Mucosa of descending colon (tissue), 3 donors: ENCODE measurements at regions not wholly inside any gene's neighbourhood (a gene's known extent, or its start where the extent isn't known, plus 50 kb on each side); places are given as distances from the start of the nearest gene placed in this dataset.

ENCODE experiments used
- ATAC-seq: fragments of 200-7000 bp; cut with Tn5 transposase; one replicate; pipeline ENCODE4 v1.9.1; 2020; ENCODE audit warnings: mild to moderate bottlenecking, moderate library complexity
- DNase-seq, 3 donors: peaks; one replicate each; pipeline ENCODE4 v3.0.0-alpha.2; 2020
- H3K36me3 ChIP-seq: fragments of 200-600 bp; one replicate; pipeline ENCODE4 v1.8.0; 2021; ENCODE audit warnings: low read depth, mild to moderate bottlenecking
- H3K4me1 ChIP-seq: fragments of 200-600 bp; one replicate; pipeline ENCODE4 v1.8.0; 2021; ENCODE audit warnings: low read depth, mild to moderate bottlenecking
- H3K4me3 ChIP-seq: fragments of 200-600 bp; one replicate; pipeline ENCODE4 v1.8.0; 2021; ENCODE audit warnings: mild to moderate bottlenecking
- H3K9me3 ChIP-seq: fragments of 200-600 bp; one replicate; pipeline ENCODE4 v1.8.0; 2021; ENCODE audit warnings: mild to moderate bottlenecking
- CTCF ChIP-seq: fragments of 200-600 bp; IDR thresholded peaks from one replicate; pipeline ENCODE4 v1.8.0; 2022; ENCODE audit warnings: antibody characterized with exemption, mild to moderate bottlenecking
- intact Hi-C, 2 donors: fragments of 100-400 bp; cut with DNase I in 1 of 2; cut with micrococcal nuclease in 1 of 2; formaldehyde crosslinking; loops; one replicate each; pipeline versions ENCODE4 v1.11.0 to v1.11.1; 2022; cut with DNase I, micrococcal nuclease
- donor health status: DM: no; HTN: no; CAD: no; lungs with moderate emphysema.
- donor health status: DM: no; HTN: no; CAD: no.
- donor health status: DM: no; HTN: yes; CAD: no.

DNA sequence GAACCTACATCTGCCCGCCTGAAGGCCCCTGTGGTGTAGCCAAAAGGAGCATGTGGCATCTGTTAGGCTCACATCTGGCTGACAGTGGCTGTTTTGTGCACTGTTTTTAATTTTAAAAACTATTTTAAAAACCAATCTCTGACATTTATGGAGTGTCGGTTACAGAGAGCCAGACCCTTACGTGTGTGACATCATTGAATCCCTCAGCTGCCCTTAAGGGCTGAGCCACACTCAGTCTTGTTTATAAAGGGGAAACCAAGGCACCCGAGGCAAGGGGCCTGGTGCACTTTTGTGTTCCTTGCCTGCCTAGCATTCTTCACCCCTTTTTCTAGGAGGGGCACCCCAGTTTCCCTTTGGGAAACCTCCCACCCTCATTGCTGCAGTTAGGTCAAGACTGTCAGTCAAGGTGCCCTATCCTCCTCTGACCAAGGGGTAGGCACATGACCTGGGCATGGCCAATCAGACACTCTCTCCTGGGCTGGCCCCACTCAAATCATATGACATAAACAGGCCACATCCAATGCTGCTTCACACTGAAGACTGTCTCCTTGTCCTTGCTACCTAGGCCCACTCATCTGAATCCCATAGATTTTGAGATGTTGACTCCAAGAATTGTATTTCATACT, 105.3 kb downstream of the LSM3 start:
- no peak for DNase-seq
- no peaks in the 10 kb centered on the region for H3K36me3 ChIP-seq
- no peaks in the 10 kb centered on the region for H3K4me1 ChIP-seq
- TF ChIP-seq CTCF = no peak
- no peak for ATAC-seq
- intact Hi-C loops = no loop called here
- H3K9me3 ChIP-seq = no peaks in the 10 kb centered on the region
- no peak overlapping the region for H3K4me3 ChIP-seq

DNA sequence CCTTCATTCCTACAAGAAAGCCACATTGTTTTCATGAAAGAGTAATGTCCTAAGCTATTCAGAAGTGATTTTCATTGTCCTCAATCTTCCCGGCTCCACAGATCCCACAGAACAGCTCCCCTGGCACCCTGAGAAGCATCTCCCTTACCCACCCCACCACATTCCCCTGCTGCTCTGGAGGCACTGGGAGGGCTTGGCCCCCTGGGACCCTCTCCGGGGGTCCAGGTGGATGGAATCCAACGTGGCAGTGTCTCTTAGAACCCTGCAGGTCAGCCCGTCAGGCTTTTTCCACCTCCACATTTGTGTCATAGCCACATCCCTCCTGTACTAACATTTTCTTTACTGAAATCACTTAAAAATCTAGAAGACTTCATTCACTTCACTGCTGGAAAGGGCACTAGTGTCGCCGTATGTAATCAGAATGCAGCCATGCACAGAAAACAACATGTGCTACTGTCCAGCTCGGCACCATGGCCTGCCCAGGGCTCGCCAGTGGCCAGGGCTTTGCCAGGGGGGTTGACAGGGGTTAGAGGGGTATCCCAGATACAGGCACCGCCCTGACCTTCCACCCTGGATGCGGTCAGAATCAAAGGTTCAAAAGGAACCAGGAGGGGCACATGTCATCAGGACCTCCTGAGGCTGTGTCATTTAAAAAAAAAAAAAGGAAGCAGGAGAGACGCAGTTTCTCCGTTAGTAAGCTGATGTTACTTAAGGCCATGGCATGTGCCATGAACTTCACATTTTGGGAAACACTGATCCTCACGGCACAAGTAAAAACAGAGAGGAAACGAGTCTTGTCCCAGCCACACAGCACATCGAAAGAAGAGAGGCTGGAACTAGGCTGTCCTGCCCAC, 106.3 kb downstream of the LSM3 start:
- ATAC-seq = no peak
- peaks cover 6% of the 10 kb centered on the region for H3K4me1 ChIP-seq
- intact Hi-C loops = no loop called here
- no peaks in the 10 kb centered on the region for H3K9me3 ChIP-seq
- no peak overlapping the region for H3K4me3 ChIP-seq
- no peak for DNase-seq
- H3K36me3 ChIP-seq = no peaks in the 10 kb centered on the region
- no peak for TF ChIP-seq CTCF

DNA sequence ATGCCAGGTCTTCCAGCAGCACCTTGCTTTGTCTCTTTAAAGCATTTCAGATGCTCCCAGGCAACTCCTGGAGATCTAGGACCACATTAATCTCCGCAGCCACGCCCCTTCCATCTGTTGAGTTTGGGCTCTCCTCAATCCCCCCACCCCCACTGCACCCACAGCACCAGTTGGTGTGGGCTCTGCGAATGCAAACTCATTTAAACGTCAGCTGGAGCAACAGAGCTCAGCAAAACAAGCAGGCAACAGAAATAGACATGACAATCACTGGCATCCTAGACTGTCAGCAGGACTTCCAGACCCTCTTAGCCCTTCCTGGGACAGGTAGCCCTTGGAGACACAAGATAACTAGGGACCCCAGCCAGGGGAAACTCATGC, 106.9 kb downstream of the LSM3 start:
- intact Hi-C loops = no loop called here
- no peaks in the 10 kb centered on the region for H3K9me3 ChIP-seq
- no peaks in the 10 kb centered on the region for H3K36me3 ChIP-seq
- DNase-seq (no peak), ATAC-seq (no peak)
- H3K4me1 ChIP-seq = peaks cover 11% of the 10 kb centered on the region
- H3K4me3 ChIP-seq = no peak overlapping the region
- TF ChIP-seq CTCF = no peak

GRCh38 chr3:14286887-14287500, 108.4 kb downstream of the LSM3 start:
- intact Hi-C loops = no loop called here

More at GRCh38 chr3:14286887-14287500, 108.4 kb downstream of the LSM3 start:
- DNase-seq = no peak
- TF ChIP-seq CTCF = no peak
- Histone ChIP-seq H3K4me3 (no peak overlapping the region), H3K9me3 (no peaks in the 10 kb centered on the region), H3K4me1 (peaks cover 17% of the 10 kb centered on the region), H3K36me3 (no peaks in the 10 kb centered on the region)
- no peak for ATAC-seq
